ENCODE measurements at regions not wholly inside any gene's neighbourhood (a gene's known extent, or its start where the extent isn't known, plus 50 kb on each side); places are given as distances from the start of the nearest gene placed in this dataset.

DNA sequence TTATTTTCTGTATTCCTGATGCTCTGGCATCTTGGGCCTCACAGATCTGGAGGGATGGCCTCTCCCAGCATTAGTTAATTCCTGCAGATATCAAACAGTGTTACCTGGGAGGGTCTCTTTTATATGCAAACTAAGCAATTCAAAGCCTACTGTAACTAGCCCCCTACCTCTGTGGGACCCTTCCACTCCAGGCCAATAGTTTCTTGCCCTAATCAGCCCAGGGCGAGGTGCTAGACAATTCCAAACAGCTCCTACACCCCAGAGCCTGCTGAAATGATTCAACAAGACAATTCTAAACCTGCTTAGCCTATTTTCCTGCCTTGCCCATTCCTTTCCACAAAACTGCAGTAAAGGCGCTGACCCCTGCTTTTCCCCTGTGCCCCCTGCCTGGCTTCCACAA lies 106.6 kb upstream of the IGSF10 start:
- no peak for TF ChIP-seq RFX5 (IDR thresholded peaks at IDR 0.05; ENCODE audit: low read depth, low read length)
- TF ChIP-seq SMAD9 (CRISPR knock-in tag; IDR thresholded peaks at IDR 0.05), result no peak
- TF ChIP-seq, protein P1, sequence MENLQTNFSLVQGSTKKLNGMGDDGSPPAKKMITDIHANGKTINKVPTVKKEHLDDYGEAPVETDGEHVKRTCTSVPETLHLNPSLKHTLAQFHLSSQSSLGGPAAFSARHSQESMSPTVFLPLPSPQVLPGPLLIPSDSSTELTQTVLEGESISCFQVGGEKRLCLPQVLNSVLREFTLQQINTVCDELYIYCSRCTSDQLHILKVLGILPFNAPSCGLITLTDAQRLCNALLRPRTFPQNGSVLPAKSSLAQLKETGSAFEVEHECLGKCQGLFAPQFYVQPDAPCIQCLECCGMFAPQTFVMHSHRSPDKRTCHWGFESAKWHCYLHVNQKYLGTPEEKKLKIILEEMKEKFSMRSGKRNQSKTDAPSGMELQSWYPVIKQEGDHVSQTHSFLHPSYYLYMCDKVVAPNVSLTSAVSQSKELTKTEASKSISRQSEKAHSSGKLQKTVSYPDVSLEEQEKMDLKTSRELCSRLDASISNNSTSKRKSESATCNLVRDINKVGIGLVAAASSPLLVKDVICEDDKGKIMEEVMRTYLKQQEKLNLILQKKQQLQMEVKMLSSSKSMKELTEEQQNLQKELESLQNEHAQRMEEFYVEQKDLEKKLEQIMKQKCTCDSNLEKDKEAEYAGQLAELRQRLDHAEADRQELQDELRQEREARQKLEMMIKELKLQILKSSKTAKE (CRISPR knock-in tag; IDR thresholded peaks at IDR 0.05; ENCODE audit: borderline replicate concordance), result no peak
- TF ChIP-seq AHR (CRISPR knock-in tag; IDR thresholded peaks at IDR 0.05), result no peak
- TF ChIP-seq HIVEP1 (CRISPR knock-in tag; IDR thresholded peaks at IDR 0.05), result no peak
- no peak for TF ChIP-seq ZNF773 (CRISPR knock-in tag; IDR thresholded peaks at IDR 0.05; ENCODE audit: borderline replicate concordance)
- TF ChIP-seq EP300 (IDR thresholded peaks at IDR 0.05; ENCODE audit: low read depth in 2 of 2, low read length in 2 of 2), result no peak
- TF ChIP-seq EP300 (CRISPR knock-in tag; IDR thresholded peaks at IDR 0.05; ENCODE audit: borderline replicate concordance), result no peak
- TF ChIP-seq, protein P2, sequence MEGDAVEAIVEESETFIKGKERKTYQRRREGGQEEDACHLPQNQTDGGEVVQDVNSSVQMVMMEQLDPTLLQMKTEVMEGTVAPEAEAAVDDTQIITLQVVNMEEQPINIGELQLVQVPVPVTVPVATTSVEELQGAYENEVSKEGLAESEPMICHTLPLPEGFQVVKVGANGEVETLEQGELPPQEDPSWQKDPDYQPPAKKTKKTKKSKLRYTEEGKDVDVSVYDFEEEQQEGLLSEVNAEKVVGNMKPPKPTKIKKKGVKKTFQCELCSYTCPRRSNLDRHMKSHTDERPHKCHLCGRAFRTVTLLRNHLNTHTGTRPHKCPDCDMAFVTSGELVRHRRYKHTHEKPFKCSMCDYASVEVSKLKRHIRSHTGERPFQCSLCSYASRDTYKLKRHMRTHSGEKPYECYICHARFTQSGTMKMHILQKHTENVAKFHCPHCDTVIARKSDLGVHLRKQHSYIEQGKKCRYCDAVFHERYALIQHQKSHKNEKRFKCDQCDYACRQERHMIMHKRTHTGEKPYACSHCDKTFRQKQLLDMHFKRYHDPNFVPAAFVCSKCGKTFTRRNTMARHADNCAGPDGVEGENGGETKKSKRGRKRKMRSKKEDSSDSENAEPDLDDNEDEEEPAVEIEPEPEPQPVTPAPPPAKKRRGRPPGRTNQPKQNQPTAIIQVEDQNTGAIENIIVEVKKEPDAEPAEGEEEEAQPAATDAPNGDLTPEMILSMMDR (CRISPR knock-in tag; IDR thresholded peaks at IDR 0.05), result no peak
- TF ChIP-seq ZNF317 (CRISPR knock-in tag; IDR thresholded peaks at IDR 0.05), result no peak
- TF ChIP-seq, protein P3, sequence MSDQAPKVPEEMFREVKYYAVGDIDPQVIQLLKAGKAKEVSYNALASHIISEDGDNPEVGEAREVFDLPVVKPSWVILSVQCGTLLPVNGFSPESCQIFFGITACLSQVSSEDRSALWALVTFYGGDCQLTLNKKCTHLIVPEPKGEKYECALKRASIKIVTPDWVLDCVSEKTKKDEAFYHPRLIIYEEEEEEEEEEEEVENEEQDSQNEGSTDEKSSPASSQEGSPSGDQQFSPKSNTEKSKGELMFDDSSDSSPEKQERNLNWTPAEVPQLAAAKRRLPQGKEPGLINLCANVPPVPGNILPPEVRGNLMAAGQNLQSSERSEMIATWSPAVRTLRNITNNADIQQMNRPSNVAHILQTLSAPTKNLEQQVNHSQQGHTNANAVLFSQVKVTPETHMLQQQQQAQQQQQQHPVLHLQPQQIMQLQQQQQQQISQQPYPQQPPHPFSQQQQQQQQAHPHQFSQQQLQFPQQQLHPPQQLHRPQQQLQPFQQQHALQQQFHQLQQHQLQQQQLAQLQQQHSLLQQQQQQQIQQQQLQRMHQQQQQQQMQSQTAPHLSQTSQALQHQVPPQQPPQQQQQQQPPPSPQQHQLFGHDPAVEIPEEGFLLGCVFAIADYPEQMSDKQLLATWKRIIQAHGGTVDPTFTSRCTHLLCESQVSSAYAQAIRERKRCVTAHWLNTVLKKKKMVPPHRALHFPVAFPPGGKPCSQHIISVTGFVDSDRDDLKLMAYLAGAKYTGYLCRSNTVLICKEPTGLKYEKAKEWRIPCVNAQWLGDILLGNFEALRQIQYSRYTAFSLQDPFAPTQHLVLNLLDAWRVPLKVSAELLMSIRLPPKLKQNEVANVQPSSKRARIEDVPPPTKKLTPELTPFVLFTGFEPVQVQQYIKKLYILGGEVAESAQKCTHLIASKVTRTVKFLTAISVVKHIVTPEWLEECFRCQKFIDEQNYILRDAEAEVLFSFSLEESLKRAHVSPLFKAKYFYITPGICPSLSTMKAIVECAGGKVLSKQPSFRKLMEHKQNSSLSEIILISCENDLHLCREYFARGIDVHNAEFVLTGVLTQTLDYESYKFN (CRISPR knock-in tag; conservative IDR thresholded peaks at IDR 0.05), result no peak

Measured in HepG2 (cell line).